A549 (cell line): ENCODE measurements at regions not wholly inside any gene's neighbourhood (a gene's known extent, or its start where the extent isn't known, plus 50 kb on each side); places are given as distances from the start of the nearest gene placed in this dataset.

Experiments
- BHLHE40 ChIP-seq: IDR thresholded peaks from 2 replicates; pipeline ENCODE4 v1.6.1; 2012; ENCODE audit warnings: low read depth, low read length, inconsistent platforms
- CBX2 ChIP-seq: fragments of 200-600 bp; sonication (generic); IDR thresholded peaks from 2 replicates; pipeline ENCODE4 v1.6.1; 2016; ENCODE audit warnings: low read depth, mild to moderate bottlenecking, borderline replicate concordance
- HOXB13 ChIP-seq: fragments of 250-450 bp; sonication (Bioruptor Pico); IDR thresholded peaks from 2 replicates; pipeline ENCODE4 v1.5.0; 2020; ENCODE audit warnings: low read depth, mild to moderate bottlenecking, moderate library complexity
- JUNB ChIP-seq: fragments of >200 bp; sonication (Bioruptor Twin); formaldehyde crosslinking; IDR thresholded peaks from 2 replicates; pipeline ENCODE4 v1.6.1; 2016
- KDM5A ChIP-seq: fragments of 200-600 bp; sonication (generic); IDR thresholded peaks from 2 replicates; pipeline ENCODE4 v1.6.1; 2016; ENCODE audit warnings: antibody characterized with exemption, mild to moderate bottlenecking
- MAZ ChIP-seq: fragments of 150-350 bp; IDR thresholded peaks from 2 replicates; pipeline ENCODE4 v1.6.1; 2014; ENCODE audit warnings: antibody characterized with exemption, low read depth, low read length, borderline replicate concordance
- SMC3 ChIP-seq: fragments of >200 bp; sonication (Bioruptor Twin); formaldehyde crosslinking; IDR thresholded peaks from 3 replicates; pipeline ENCODE4 v1.6.1; 2018; ENCODE audit warnings: inconsistent platforms
- ZC3H11A ChIP-seq: fragments of 450-650 bp; IDR thresholded peaks from 2 replicates; pipeline ENCODE4 v1.6.1; 2014; ENCODE audit warnings: antibody characterized with exemption, mild to moderate bottlenecking
- TF ChIP-seq, protein P1 (sequence below): fragments of >200 bp; sonication (Bioruptor Twin); formaldehyde crosslinking; IDR thresholded peaks from 3 replicates; pipeline ENCODE4 v1.5.1; 2016
- TF ChIP-seq, protein P2 (sequence below): IDR thresholded peaks from 2 replicates; pipeline ENCODE4 v1.6.1; 2012
- TF ChIP-seq, protein P3 (sequence below): fragments of 150-350 bp; IDR thresholded peaks from 2 replicates; pipeline ENCODE4 v1.6.1; 2014; ENCODE audit warnings: low read depth, mild to moderate bottlenecking, low read length
- TF ChIP-seq, protein P4 (sequence below): fragments of 200-600 bp; sonication (generic); IDR thresholded peaks from 2 replicates; pipeline ENCODE4 v1.6.1; 2016; ENCODE audit warnings: antibody characterized with exemption, mild to moderate bottlenecking, moderate library complexity

DNA sequence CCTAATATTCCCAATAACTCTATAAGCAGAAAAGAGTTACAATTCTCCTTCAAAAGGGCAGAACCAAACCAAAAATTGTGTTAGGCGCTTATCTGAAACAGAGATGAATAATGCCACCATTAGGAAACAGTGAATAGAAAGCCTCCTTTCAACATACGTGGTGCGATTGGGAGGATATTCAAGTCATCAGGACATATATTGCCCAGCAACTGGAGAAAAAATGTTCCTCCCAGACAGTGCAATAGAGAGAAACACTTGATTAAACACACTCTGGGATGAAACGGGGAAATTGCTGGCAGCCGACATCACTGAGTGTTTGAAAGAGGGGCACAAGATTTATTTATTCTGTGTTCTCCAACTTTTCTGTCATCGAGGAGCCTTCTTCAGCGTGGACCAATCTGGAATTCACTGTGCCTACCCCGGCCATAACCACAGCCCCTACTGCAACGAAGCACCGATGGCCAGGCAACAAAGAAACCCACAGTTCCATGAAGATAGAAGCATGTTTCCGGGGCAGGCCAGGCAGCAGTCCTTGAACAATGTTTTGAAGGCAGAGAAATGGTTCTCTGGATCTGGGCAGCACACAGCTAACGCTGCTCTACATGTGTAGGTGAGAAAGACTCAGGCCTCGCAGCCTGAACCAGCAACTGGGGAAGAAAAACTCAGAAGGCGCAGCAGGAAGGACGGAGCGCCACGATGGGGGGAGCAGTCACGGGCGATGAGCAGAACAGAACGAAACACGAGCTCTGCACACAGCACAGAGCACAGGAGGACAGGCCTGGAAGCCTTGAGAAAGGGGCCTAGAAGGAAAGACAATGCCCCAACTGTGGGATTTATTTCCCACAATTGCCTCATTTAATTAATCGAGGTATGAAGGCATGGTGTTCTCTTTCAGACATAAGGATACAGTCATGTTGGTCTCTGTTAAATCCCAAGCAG lies 234.2 kb upstream of the FOXQ1 start:
- TF ChIP-seq ZC3H11A: no peak
- TF ChIP-seq BHLHE40: no peak
- TF ChIP-seq, protein P1, sequence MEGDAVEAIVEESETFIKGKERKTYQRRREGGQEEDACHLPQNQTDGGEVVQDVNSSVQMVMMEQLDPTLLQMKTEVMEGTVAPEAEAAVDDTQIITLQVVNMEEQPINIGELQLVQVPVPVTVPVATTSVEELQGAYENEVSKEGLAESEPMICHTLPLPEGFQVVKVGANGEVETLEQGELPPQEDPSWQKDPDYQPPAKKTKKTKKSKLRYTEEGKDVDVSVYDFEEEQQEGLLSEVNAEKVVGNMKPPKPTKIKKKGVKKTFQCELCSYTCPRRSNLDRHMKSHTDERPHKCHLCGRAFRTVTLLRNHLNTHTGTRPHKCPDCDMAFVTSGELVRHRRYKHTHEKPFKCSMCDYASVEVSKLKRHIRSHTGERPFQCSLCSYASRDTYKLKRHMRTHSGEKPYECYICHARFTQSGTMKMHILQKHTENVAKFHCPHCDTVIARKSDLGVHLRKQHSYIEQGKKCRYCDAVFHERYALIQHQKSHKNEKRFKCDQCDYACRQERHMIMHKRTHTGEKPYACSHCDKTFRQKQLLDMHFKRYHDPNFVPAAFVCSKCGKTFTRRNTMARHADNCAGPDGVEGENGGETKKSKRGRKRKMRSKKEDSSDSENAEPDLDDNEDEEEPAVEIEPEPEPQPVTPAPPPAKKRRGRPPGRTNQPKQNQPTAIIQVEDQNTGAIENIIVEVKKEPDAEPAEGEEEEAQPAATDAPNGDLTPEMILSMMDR: no peak
- TF ChIP-seq SMC3: no peak
- TF ChIP-seq HOXB13 (CRISPR knock-in tag): no peak
- TF ChIP-seq KDM5A: no peak
- TF ChIP-seq, protein P2, sequence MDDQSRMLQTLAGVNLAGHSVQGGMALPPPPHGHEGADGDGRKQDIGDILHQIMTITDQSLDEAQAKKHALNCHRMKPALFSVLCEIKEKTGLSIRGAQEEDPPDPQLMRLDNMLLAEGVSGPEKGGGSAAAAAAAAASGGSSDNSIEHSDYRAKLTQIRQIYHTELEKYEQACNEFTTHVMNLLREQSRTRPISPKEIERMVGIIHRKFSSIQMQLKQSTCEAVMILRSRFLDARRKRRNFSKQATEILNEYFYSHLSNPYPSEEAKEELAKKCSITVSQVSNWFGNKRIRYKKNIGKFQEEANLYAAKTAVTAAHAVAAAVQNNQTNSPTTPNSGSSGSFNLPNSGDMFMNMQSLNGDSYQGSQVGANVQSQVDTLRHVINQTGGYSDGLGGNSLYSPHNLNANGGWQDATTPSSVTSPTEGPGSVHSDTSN: no peak
- TF ChIP-seq CBX2: no peak
- TF ChIP-seq, protein P3, sequence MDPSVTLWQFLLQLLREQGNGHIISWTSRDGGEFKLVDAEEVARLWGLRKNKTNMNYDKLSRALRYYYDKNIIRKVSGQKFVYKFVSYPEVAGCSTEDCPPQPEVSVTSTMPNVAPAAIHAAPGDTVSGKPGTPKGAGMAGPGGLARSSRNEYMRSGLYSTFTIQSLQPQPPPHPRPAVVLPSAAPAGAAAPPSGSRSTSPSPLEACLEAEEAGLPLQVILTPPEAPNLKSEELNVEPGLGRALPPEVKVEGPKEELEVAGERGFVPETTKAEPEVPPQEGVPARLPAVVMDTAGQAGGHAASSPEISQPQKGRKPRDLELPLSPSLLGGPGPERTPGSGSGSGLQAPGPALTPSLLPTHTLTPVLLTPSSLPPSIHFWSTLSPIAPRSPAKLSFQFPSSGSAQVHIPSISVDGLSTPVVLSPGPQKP: no peak
- TF ChIP-seq, protein P4, sequence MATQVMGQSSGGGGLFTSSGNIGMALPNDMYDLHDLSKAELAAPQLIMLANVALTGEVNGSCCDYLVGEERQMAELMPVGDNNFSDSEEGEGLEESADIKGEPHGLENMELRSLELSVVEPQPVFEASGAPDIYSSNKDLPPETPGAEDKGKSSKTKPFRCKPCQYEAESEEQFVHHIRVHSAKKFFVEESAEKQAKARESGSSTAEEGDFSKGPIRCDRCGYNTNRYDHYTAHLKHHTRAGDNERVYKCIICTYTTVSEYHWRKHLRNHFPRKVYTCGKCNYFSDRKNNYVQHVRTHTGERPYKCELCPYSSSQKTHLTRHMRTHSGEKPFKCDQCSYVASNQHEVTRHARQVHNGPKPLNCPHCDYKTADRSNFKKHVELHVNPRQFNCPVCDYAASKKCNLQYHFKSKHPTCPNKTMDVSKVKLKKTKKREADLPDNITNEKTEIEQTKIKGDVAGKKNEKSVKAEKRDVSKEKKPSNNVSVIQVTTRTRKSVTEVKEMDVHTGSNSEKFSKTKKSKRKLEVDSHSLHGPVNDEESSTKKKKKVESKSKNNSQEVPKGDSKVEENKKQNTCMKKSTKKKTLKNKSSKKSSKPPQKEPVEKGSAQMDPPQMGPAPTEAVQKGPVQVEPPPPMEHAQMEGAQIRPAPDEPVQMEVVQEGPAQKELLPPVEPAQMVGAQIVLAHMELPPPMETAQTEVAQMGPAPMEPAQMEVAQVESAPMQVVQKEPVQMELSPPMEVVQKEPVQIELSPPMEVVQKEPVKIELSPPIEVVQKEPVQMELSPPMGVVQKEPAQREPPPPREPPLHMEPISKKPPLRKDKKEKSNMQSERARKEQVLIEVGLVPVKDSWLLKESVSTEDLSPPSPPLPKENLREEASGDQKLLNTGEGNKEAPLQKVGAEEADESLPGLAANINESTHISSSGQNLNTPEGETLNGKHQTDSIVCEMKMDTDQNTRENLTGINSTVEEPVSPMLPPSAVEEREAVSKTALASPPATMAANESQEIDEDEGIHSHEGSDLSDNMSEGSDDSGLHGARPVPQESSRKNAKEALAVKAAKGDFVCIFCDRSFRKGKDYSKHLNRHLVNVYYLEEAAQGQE: no peak
- TF ChIP-seq MAZ: no peak
- TF ChIP-seq JUNB: no peak
